Peyer's patch (tissue), 4 donors: ENCODE measurements at regions not wholly inside any gene's neighbourhood (a gene's known extent, or its start where the extent isn't known, plus 50 kb on each side); places are given as distances from the start of the nearest gene placed in this dataset.

Experiments used
- POLR2A ChIP-seq, 2 donors: fragments of 450-650 bp; IDR thresholded peaks; one replicate each; pipeline ENCODE4 v1.5.1; 2017; ENCODE audit warnings: antibody characterized with exemption in 2 of 2, mild to moderate bottlenecking in 2 of 2, moderate library complexity in 2 of 2
- TF ChIP-seq, protein P1 (sequence below), 6 experiments: fragments of 450-650 bp in 4 of 6; fragments of 200-600 bp in 2 of 6; sonication (generic) in 1 of 6; IDR thresholded peaks; one replicate each; pipeline ENCODE4 v1.5.1; 2017 to 2019; ENCODE audit warnings: antibody characterized with exemption in 6 of 6, mild to moderate bottlenecking in 3 of 6, moderate library complexity in 1 of 6

- TF ChIP-seq, protein P1, sequence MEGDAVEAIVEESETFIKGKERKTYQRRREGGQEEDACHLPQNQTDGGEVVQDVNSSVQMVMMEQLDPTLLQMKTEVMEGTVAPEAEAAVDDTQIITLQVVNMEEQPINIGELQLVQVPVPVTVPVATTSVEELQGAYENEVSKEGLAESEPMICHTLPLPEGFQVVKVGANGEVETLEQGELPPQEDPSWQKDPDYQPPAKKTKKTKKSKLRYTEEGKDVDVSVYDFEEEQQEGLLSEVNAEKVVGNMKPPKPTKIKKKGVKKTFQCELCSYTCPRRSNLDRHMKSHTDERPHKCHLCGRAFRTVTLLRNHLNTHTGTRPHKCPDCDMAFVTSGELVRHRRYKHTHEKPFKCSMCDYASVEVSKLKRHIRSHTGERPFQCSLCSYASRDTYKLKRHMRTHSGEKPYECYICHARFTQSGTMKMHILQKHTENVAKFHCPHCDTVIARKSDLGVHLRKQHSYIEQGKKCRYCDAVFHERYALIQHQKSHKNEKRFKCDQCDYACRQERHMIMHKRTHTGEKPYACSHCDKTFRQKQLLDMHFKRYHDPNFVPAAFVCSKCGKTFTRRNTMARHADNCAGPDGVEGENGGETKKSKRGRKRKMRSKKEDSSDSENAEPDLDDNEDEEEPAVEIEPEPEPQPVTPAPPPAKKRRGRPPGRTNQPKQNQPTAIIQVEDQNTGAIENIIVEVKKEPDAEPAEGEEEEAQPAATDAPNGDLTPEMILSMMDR (IDR thresholded peaks at IDR 0.05), result no peak
- no peak for TF ChIP-seq POLR2A (IDR thresholded peaks at IDR 0.05)
Observed at GRCh38 chr2:194985258-194985657, 671.8 kb upstream of the SLC39A10 start.
